Breast epithelium (tissue), 4 donors: ENCODE measurements at regions not wholly inside any gene's neighbourhood (a gene's known extent, or its start where the extent isn't known, plus 50 kb on each side); places are given as distances from the start of the nearest gene placed in this dataset.

Experiments used
- DNase-seq, 2 donors: peaks; one replicate each; pipeline ENCODE4 v3.0.0-alpha.2; 2019; ENCODE audit warnings: low spot score in 2 of 2
- H3K27ac ChIP-seq, 2 donors: fragments of 200-600 bp; sonication (generic) in 1 of 2; one replicate each; pipeline ENCODE4 v1.5.1; 2016 to 2019; ENCODE audit warnings: mild to moderate bottlenecking in 1 of 2
- H3K27me3 ChIP-seq, 2 donors: fragments of 200-600 bp; sonication (generic) in 1 of 2; one replicate each; pipeline versions ENCODE4 v1.5.1 to v1.6.0; 2017 to 2019; ENCODE audit warnings: control low read depth in 1 of 2, mild to moderate bottlenecking in 1 of 2
- H3K36me3 ChIP-seq: fragments of 200-600 bp; one replicate; pipeline ENCODE4 v1.5.1; 2019
- H3K4me1 ChIP-seq, 2 donors: fragments of 200-600 bp; sonication (generic); one replicate each; pipeline ENCODE4 v1.5.1; 2016 to 2019; ENCODE audit warnings: control low read depth in 1 of 2
- H3K4me3 ChIP-seq, 3 donors: fragments of 200-600 bp; sonication (generic); 1 replicate in 2 of 3; 2 replicates in 1 of 3; pipeline ENCODE4 v1.5.1; 2016 to 2019; ENCODE audit warnings: mild to moderate bottlenecking in 3 of 3, moderate library complexity in 2 of 3
- H3K9me3 ChIP-seq, 2 donors: fragments of 200-600 bp; sonication (generic) in 1 of 2; one replicate each; pipeline ENCODE4 v1.5.1; 2016 to 2019; ENCODE audit warnings: control low read depth in 1 of 2
- CTCF ChIP-seq, 3 donors: fragments of 450-650 bp; IDR thresholded peaks; one replicate each; pipeline ENCODE4 v1.5.1; 2016 to 2017; ENCODE audit warnings: antibody characterized with exemption in 3 of 3, mild to moderate bottlenecking in 3 of 3, moderate library complexity in 3 of 3
- POLR2A ChIP-seq: fragments of 450-650 bp; IDR thresholded peaks from one replicate; pipeline ENCODE4 v1.6.1; 2016; ENCODE audit warnings: antibody characterized with exemption, mild to moderate bottlenecking, moderate library complexity
- POLR2AphosphoS5 ChIP-seq, 3 donors: sonication (generic); formaldehyde crosslinking; IDR thresholded peaks; one replicate each; pipeline ENCODE4 v1.6.1; 2017; ENCODE audit warnings: antibody characterized with exemption in 3 of 3
- intact Hi-C: fragments of 100-400 bp; cut with DNase I; formaldehyde crosslinking; loops from one replicate; pipeline ENCODE4 v1.15.1; 2023; ENCODE audit warnings: low total_unique reads

GRCh38 chr13:65090186-65090585 is 2139.9 kb downstream of the PCDH9 start:
- TF ChIP-seq POLR2AphosphoS5 (IDR thresholded peaks at IDR 0.05) (no peak), POLR2A (no peak), CTCF (IDR thresholded peaks at IDR 0.05) (no peak)
- Histone ChIP-seq H3K27me3 (no peaks in the 10 kb centered on the region), H3K9me3 (no peaks in the 10 kb centered on the region), H3K4me3 (no peak overlapping the region), H3K4me1 (no peaks in the 10 kb centered on the region), H3K27ac (no peak overlapping the region), H3K36me3 (no peaks in the 10 kb centered on the region)
- intact Hi-C loops = no loop called here
- DNase-seq = no peak

DNA sequence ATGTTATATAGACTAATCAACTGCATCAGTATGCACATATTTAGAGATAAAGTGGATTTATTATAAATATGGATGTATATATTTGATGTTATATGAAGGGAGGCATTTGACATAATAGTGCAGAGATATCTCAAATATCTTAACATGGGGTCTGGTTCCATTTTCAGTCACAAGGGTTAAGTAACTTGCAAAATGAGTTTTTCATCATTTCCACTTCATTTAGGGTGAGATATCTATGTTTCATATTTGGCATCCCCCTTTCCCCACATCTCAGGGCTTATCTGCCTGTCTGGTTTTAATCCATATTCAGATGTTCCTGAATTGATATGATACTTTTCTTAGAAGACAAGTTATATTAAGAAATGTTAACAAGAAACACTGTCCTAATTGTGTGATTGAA is 2141.2 kb downstream of the PCDH9 start:
- intact Hi-C loops = no loop called here
- H3K27ac ChIP-seq = no peak overlapping the region
- H3K4me1 ChIP-seq = no peaks in the 10 kb centered on the region
- no peaks in the 10 kb centered on the region for H3K9me3 ChIP-seq
- TF ChIP-seq CTCF (IDR thresholded peaks at IDR 0.05) = no peak
- no peak for TF ChIP-seq POLR2A
- TF ChIP-seq POLR2AphosphoS5 (IDR thresholded peaks at IDR 0.05) = no peak
- H3K27me3 ChIP-seq = no peaks in the 10 kb centered on the region
- DNase-seq = no peak
- H3K36me3 ChIP-seq = no peaks in the 10 kb centered on the region
- H3K4me3 ChIP-seq = no peak overlapping the region

GRCh38 chr13:65085977-65086376 is 2144.2 kb downstream of the PCDH9 start:
- H3K36me3 ChIP-seq = no peaks in the 10 kb centered on the region
- H3K27me3 ChIP-seq = no peaks in the 10 kb centered on the region
- H3K9me3 ChIP-seq = no peaks in the 10 kb centered on the region
- no peak overlapping the region for H3K27ac ChIP-seq
- H3K4me1 ChIP-seq = no peaks in the 10 kb centered on the region
- H3K4me3 ChIP-seq = no peak overlapping the region
- no peak for DNase-seq
- intact Hi-C loops = no loop called here
- TF ChIP-seq POLR2AphosphoS5 (IDR thresholded peaks at IDR 0.05) (no peak), POLR2A (no peak), CTCF (IDR thresholded peaks at IDR 0.05) (no peak)

GRCh38 chr13:65074248-65074647 is 2155.9 kb downstream of the PCDH9 start:
- intact Hi-C loops = no loop called here
- no peak overlapping the region for H3K4me3 ChIP-seq
- no peaks in the 10 kb centered on the region for H3K36me3 ChIP-seq
- H3K4me1 ChIP-seq = no peaks in the 10 kb centered on the region
- H3K9me3 ChIP-seq = no peaks in the 10 kb centered on the region
- no peak for TF ChIP-seq POLR2A
- no peak for TF ChIP-seq POLR2AphosphoS5 (IDR thresholded peaks at IDR 0.05)
- TF ChIP-seq CTCF (IDR thresholded peaks at IDR 0.05) = no peak
- H3K27ac ChIP-seq = no peak overlapping the region
- H3K27me3 ChIP-seq = no peaks in the 10 kb centered on the region
- DNase-seq = no peak

DNA sequence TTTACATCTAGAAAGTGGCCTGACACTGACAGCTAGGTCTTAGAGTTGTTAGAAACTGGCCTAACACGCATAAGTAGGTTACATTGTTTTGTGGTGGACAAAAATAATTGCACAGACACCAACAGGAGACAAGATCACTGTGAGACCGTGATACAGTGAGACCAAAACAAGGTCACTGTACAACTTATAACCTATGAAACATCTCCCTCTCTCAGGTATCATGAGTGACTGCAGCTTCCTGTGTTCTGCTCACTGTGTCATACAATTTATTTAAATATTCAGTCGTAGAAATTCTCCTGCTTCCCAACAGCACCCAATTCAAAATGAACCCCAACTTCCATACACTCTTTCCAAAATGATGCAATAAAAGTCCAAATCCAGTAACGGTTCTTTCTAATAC is 2165.2 kb downstream of the PCDH9 start:
- Histone ChIP-seq H3K9me3 (no peaks in the 10 kb centered on the region), H3K4me1 (no peaks in the 10 kb centered on the region), H3K4me3 (no peak overlapping the region), H3K27me3 (no peaks in the 10 kb centered on the region), H3K36me3 (no peaks in the 10 kb centered on the region), H3K27ac (no peak overlapping the region)
- intact Hi-C loops = no loop called here
- no peak for DNase-seq
- TF ChIP-seq POLR2AphosphoS5 (IDR thresholded peaks at IDR 0.05) = no peak
- no peak for TF ChIP-seq POLR2A
- no peak for TF ChIP-seq CTCF (IDR thresholded peaks at IDR 0.05)
